ENCODE measurements at regions not wholly inside any gene's neighbourhood (a gene's known extent, or its start where the extent isn't known, plus 50 kb on each side); places are given as distances from the start of the nearest gene placed in this dataset.

DNA sequence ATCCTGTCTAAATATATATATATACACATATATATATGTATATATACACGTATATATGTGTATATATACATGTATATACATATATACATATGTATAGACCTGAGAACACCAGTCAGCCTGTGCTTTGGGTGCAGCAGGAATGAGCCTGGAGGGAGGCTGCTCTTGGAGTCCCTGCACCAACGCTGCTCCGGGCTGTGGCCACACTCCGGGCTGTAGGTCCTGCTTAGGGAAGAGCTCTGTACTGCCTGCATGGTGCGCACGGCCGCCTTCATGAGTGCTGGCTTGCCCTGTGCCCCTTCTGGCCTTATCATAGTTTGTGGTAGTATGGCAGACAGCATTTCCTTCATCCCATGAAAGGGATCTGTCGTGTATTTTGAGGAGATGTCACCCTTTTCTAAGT is 360.9 kb downstream of the TDRD15 start:
- no peak overlapping the region for H3K4me3 ChIP-seq (ENCODE audit: low read depth, low read length)
- TF ChIP-seq, protein P1, sequence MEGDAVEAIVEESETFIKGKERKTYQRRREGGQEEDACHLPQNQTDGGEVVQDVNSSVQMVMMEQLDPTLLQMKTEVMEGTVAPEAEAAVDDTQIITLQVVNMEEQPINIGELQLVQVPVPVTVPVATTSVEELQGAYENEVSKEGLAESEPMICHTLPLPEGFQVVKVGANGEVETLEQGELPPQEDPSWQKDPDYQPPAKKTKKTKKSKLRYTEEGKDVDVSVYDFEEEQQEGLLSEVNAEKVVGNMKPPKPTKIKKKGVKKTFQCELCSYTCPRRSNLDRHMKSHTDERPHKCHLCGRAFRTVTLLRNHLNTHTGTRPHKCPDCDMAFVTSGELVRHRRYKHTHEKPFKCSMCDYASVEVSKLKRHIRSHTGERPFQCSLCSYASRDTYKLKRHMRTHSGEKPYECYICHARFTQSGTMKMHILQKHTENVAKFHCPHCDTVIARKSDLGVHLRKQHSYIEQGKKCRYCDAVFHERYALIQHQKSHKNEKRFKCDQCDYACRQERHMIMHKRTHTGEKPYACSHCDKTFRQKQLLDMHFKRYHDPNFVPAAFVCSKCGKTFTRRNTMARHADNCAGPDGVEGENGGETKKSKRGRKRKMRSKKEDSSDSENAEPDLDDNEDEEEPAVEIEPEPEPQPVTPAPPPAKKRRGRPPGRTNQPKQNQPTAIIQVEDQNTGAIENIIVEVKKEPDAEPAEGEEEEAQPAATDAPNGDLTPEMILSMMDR (IDR thresholded peaks at IDR 0.05; ENCODE audit: low read depth, low read length) = no peak

- H3K4me3 ChIP-seq (ENCODE audit: low read depth, low read length) = no peak overlapping the region
- TF ChIP-seq, protein P1 (IDR thresholded peaks at IDR 0.05; ENCODE audit: low read depth, low read length) = no peak
These were observed 362.7 kb downstream of the TDRD15 start for GRCh38 chr2:21486445-21486844.

DNA sequence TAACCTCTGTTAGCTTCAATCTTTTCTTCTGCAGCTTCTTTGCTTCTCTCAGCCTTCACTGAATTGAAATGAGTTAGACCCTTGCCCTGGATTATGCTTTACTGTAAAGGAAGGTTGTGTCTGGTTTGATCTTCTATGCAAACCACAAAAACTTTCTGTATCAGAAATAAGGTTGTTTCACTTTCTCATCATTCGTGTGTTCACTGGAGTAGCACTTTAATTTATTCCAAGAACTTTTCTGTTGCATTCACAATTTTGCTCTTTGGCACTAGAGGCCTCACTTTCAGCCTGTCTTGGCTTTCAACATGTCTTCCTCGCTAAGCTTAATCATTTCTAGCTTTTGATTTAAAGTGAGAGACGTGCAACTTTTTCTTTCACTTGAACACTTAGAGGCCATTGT is 365.3 kb downstream of the TDRD15 start:
- TF ChIP-seq, protein P1 (IDR thresholded peaks at IDR 0.05; ENCODE audit: low read depth, low read length) = no peak

DNA sequence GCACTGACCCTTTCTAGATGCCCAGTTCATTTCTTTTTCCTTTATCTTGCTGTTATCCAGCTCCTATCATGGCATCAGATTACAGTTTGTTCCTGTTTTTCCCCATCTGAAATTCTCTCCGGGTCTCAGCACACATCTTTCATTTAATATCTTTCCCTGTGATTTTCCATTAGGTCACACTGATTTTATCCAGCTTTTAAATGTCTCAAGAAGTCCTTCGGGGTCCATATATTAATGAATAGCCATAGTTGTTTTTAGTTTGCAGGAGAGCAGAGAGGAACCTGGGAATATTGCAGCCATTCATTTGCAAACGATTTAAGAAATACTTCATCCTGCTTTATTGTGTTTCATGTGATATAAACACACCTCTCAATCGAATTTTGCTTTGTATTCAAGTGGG is 374.2 kb downstream of the TDRD15 start:
- TF ChIP-seq, protein P1 (IDR thresholded peaks at IDR 0.05; ENCODE audit: low read depth, low read length) = no peak
- no peak overlapping the region for H3K4me3 ChIP-seq (ENCODE audit: low read depth, low read length)

More for the DNA sequence above, 365.3 kb downstream of the TDRD15 start:
- H3K4me3 ChIP-seq (ENCODE audit: low read depth, low read length) = no peak overlapping the region

GRCh38 chr2:21500401-21500945 is 376.7 kb downstream of the TDRD15 start:
- TF ChIP-seq, protein P1 (IDR thresholded peaks at IDR 0.05; ENCODE audit: low read depth, low read length) = no peak
- no peak overlapping the region for H3K4me3 ChIP-seq (ENCODE audit: low read depth, low read length)

DNA sequence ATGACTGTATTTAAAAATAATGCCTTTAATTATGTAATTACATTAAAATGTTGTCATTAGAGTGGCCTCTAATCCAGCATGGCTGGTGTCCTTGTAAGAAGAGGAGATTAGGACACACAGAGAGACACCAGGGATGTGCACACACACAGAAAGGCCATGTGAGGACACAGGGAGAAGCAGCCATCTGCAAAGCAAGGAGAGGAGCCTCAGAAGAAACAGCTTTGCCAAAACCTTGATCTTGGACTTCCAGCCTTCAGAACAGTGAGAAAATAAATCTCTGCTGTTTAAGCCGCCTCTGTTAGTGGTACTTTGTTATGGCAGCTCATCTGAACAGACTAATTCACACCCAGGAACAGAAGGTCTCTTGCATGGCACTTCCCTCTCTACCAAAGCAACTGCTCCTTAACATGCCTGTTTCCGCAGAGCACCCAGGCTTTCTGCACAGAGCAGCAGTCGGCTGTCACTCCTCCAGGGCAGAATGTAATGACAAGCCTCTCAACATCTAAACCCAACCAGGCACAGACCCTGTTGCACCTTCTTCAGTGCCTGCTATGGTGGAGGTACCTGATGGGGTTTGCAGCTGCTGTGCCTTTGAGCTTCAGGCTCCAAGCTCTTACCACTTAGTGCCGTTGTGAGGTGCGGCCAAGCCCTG is 377.7 kb downstream of the TDRD15 start:
- H3K4me3 ChIP-seq (ENCODE audit: low read depth, low read length) = no peak overlapping the region
- TF ChIP-seq, protein P1 (IDR thresholded peaks at IDR 0.05; ENCODE audit: low read depth, low read length) = no peak

- TF ChIP-seq, protein P1 (IDR thresholded peaks at IDR 0.05; ENCODE audit: low read depth, low read length) = no peak
- no peak overlapping the region for H3K4me3 ChIP-seq (ENCODE audit: low read depth, low read length)
These were observed 392.1 kb downstream of the TDRD15 start for GRCh38 chr2:21515903-21516302.
